ENCODE measurements at regions not wholly inside any gene's neighbourhood (a gene's known extent, or its start where the extent isn't known, plus 50 kb on each side); places are given as distances from the start of the nearest gene placed in this dataset.
"Not testable (repeated sequence)": the region's sequence is repeated elsewhere in the genome, so short reads cannot be mapped to it uniquely, and the experiment has no call there.

DNA sequence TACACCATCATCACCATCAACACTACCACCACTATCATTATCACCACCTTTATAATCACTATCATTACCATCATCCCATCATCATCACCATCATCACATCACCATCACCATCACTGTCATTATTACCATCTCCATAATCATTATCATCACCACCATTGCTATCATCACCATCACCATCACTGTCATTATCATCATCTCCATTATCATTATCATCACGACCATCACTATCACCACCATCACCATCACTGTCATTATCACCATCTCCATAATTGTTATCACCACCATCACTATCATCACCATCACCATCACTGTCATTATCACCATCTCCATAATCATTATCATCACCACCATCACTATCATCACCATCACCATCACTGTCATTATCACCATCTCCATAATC is 279.6 kb upstream of the HS6ST1 start:
- DNase-seq (ENCODE audit: low spot score): not testable (repeated sequence)

GRCh38 chr2:128598862-128599441 is 280.3 kb upstream of the HS6ST1 start:
- DNase-seq (ENCODE audit: low spot score): no peak

GRCh38 chr2:128599700-128600099 is 281.0 kb upstream of the HS6ST1 start:
- DNase-seq (ENCODE audit: low spot score): no peak

DNA sequence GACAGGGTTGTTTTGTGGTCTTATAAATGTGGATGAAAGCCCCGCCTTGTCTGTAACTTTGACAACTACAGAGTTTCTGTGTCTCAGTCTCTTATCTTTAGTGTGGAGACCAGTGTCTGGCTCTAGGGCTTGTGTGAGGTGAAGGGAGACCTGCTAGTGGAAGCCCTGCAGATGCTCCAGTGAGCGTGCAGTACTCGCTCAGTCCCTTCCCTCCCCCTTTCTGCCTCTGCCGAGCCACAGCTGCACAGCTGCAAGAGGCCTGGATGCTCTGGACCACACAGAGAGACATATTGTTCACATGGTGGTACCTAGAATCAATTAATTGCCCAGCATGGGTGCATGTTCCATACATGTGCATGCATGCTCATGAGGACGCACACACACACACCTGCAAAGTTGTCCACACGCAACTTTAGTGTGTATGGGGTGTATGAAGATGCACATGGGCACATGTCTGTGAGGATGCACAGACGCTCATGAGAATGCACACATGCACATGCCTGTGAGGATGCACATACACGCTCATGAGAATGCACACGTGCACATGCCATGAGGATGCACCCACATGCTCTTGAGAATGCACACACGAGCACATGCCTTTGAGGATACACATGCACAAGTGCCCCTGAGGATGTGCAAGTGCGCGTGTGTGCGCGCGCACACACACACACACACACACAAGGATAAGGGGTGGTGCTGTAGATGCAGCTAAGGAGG is 282.1 kb upstream of the HS6ST1 start:
- DNase-seq (ENCODE audit: low spot score): no peak

DNA sequence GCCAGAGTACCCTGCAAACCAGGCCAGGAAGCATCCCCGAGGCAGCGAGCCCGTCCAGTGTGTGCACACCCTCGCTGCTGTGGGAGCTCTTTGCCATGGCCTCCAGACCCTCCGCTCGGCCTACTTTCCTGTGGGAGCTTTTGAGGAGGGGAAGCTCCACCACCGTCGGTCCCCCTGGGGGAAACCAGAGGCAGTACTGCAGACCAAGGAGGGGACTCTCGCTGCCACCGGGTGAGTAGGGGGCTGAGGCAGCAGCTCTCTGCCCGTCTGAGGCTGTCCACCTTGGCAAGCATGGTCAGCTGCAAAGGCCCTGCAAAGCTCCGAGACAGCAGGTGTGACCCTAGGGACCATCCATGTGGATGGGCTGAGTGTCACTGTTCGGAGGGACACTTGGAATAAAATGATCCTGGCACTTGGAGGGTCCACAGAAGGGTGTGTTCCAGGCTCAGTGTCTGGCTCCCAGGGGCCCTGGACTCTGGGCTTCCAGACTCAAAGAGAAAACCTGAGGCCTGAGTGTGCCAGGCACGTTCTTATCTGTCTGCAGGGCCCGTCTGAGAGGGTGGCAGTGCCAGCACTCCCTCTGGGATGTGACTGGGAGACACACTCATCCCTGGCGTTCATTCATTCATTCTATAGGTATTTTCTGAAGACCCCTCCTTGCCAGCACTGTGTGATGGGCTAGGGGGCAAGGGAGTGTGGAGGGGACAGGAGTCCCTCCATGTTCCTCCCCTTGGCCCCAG is 282.8 kb upstream of the HS6ST1 start:
- no peak for DNase-seq (ENCODE audit: low spot score)

GRCh38 chr2:128602038-128602698 is 283.5 kb upstream of the HS6ST1 start:
- DNase-seq (ENCODE audit: low spot score): no peak

DNA sequence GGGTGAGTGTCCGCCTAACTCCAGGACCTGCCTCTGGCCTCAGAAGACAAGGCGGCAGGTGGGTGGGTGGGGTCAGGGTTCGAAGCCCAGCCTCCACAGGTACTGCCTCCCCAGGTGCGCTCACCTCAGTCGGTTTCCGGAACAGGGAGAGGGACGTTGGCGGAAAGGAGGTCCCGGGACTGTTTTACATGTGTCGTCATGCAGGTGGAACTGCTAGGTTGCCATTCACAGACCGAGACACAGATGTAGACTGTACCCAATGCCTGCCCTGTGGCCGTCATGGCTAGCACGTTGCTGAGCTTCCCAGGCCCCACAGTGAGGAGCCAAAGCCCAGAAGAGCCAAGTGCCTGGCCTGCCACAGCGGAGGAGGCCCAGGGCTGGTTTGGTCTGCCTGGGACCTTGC is 284.0 kb upstream of the HS6ST1 start:
- no peak for DNase-seq (ENCODE audit: low spot score)

DNA sequence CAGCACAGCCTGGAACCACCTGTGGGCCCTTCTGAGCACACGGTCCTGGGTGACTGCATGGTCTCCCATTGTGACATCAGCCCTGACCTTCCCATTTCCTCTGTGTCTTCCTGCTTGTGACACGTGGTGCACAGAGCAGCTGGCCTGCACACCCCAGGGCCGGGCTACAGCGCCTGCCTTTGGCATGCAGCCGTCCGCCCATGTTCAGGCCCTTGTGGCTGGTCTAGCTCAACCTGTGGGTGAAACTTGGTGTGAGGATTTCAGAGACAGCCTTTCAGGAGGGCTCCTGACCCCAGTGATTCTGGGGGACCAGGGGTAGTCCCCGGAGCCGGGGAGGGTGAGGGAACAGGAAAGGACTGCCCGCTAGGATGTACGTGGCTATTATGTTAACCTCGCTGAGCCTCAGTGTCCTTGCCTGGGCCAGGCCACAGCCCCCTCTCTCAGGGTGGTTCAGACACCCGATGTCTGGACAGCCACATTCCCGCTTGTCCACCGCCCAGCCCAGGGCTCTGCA is 284.8 kb upstream of the HS6ST1 start:
- no peak for DNase-seq (ENCODE audit: low spot score)

GRCh38 chr2:128604045-128604444 is 285.4 kb upstream of the HS6ST1 start:
- DNase-seq (ENCODE audit: low spot score): no peak

DNA sequence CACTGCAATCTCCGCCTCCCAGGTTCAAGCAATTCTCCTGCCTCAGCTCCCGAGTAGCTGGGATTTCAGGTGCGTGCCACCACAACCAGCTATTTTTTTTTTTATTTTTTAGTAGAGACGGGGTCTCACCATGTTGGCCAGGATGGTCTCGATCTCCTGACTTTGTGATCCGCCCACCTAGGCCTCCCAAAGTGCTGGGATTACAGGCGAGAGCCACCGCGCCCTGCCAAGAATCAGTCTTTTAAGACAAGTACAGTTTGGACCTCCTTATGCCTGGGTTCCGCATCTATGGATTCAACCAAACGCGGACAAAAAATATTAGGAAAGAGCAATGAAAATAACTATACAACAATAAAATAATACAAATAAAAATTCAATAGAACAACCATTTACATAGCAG is 285.9 kb upstream of the HS6ST1 start:
- DNase-seq (ENCODE audit: low spot score): not testable (repeated sequence)

- no peak for DNase-seq (ENCODE audit: low spot score)
These were observed 286.8 kb upstream of the HS6ST1 start for GRCh38 chr2:128605421-128605820.

GRCh38 chr2:128605931-128606330 is 287.3 kb upstream of the HS6ST1 start:
- no peak for DNase-seq (ENCODE audit: low spot score)

DNA sequence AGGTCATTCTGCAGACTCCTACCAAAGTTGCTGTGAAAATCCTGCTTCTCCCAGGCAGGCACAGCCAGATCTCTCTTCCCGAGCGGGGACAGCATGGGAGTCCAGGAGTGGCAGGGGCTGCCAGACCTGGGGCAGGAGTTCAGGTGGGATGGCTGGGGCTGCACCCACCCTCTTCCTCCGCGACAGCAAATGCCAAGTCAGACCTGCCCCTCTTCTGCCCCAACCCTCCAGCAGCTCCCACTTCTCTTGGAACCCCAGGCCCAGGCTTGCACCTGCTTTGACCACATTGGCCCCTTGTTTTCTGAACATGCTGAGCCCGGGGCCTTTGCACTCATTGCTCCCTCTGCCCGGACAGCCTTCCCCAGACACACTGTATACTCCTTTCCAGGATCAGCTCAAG is 288.2 kb upstream of the HS6ST1 start:
- no peak for DNase-seq (ENCODE audit: low spot score)

DNA sequence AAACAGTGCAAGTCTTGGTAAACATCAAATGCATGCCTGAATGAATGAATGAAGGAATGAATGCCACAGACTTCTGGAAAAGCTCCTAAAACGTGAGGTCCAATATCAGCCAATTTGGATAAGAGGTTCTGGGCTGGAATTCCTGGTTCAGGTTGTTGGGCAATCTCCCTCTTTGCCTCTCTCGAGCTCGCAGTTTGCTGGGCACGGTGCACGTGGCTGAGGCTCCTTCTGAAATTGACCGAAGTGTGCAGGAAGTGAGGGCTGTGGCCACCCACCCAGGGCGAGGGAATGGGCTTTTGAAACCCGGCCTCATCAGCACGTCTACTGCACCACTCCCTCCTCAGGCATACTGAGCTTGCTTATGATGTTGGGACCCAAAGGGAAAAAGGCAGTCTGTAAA is 288.8 kb upstream of the HS6ST1 start:
- DNase-seq (ENCODE audit: low spot score): no peak

DNA sequence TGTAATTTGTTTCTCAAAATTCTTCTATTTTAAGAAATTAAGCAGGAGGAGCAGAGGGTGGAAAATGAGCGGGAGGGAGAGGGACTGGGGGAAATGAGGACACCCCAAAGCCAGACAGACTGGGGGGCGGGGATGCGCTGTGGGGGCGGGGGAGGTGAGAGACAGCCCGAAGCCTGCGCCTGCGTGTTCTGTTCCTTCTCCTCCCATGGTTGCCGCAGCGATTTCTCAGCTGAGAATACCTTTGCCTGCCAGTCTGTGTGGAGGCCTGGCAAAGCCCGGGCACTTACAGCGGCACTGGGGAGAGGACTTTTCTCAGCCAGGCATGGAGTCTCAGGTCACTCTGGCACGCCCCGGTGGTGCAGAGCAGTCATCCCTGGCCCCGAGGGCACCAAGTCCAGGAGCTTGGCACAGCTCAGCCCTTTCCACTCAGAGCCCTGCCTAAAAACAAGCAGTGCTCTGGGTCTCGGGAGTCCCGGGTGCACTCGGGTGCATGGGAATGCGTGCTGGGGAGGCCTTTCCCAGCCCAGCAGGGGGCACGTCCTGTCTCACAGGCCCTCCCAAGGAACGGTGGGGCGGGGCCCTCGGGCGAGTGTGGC is 289.3 kb upstream of the HS6ST1 start:
- no peak for DNase-seq (ENCODE audit: low spot score)

DNA sequence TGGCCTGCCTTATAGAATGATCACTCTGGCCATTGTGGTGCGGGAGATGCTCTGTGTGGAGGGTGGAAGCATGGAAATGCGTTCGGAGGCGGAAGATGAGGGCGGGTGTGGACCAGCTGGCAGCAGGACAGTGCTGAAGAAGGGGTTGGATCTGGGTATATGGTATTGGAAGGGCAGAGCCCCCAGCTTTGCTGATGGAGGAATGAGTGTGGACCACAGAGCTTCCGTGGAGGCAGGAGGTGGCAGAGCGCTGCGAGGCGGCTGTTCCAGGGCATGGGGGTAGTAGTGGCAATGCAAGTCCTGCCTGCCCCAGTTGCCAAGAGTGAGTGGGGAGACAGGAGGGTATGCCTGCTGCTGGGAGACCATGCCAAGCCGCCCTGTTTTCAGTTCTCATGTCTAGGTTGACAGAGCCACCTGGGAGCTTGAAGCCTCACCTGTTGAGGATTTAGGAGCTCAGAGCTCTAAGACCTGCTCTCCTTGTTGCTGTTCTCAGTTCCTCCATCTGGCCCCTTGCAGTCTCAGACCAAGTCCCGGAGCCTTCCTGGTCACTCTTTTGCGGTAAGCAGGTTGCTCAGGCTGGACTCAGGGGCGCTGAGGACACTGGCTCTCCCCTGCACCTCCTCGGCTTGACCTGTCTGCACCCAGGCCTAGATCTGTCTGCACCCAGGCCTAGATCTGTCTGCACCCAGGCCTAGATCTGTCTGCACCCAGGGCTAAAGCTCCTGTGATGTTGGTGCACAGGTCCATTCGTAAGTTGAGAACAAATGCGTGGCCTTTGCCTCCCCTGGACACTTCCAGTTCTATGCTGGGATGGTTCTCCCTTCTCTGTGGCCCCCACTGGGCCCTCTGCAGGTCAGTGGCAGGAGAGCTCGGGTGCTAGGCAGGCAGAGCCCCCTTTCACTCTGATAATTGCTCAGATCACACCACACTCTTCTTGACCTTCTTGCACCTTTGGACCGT is 290.5 kb upstream of the HS6ST1 start:
- no peak for DNase-seq (ENCODE audit: low spot score)

DNA sequence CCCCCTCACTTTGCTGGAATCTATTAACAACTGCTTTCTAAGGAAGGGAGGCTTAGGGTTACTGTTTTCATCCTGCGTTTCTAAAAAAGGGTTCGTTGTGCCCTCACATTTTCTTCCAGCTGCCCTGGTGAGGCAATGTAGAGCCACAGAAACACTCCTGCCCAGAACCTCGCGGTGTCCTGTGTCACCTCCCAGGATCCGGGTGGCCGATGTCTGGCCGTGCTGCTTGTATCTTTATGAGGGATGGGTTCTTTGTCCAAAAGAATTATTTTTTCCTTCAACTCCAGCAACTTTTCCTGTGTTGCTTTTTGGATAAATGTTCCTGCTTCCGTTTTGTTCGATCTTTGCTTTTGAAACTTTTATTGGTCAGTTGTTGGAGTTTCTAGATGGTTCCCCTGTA is 291.8 kb upstream of the HS6ST1 start:
- DNase-seq (ENCODE audit: low spot score): no peak

DNA sequence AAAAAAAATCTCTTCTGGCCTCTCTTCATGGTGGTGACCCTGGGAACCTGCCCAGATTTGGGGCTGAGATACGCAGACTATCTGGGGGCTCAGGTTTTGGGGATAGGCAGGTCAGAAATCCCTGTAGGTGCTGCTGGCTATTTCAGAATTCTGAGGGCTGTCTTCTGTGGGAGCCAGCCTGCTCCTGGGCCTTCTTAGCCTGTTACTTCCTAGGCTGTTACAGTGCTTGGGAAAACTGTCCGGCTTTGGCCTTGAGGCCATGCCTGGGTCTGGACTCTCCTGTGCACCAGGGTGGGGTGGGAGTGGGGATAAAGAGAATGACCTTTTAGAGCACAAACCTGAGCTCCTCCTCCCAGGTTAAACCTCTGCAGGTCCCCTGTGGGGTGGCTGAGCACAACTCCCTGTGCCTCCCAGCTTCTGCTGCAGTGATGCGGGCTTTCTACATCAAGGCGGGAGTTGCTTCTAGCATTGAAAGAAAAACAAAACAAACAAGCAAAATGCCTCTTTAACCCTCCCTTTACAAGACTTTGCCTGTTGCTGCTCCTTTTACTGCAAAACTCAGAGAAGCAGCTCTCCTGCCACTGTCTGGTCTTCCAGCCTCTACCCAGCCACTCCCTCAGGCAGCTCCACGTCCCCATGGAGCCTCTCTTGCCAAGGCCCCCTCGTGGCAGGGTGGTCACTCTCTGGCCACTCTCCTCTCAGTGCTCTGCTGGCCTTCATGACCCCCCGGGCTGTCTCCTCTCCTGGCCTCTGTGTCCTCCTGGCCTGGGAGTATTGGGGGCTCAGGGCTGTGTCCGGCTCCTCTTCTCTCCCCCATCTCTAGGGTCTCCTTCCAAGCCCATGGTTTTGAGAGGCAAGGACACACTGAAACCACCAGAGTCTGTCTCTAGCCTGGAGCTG is 293.0 kb upstream of the HS6ST1 start:
- DNase-seq (ENCODE audit: low spot score): no peak

DNA sequence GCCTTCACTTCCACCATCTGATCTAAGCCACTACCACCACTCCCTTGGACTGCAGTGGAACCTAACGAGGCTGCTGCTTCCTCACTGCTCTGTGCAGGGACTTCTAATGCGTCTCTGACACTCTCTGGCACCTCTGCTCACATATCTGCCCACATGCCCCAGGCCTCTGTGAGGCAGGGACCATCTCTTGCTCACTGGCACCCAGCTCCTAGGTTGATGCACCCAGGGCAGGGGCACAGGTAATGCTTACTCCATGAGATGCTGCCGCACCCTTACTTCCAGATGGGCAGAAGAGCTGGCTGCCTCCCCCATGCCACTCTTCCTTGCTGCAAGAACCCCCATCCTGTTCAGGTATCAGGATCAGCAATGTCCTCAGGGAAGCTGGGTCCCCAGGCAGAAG is 294.0 kb upstream of the HS6ST1 start:
- no peak for DNase-seq (ENCODE audit: low spot score)

DNA sequence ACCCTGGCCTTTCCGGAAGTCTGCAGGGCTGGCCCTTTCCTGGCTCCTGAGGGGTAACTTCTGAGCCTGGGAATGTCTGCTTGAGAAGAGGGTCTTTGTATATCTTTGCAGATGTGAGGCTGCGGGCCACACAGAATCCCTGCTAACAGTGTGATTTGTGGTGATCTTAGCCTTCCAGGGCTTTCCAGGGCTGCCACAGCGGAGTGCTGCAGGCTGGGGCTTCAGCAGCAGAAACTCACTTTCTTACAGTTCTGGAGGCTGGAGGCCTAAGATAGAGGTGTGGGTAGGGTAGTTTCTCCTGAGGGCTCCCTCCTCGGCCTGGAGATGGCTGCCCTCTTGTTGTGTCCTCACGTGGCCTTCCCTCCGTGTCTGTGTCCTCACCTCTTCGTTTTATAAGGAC is 294.7 kb upstream of the HS6ST1 start:
- no peak for DNase-seq (ENCODE audit: low spot score)
